Endothelial cell of umbilical vein (primary cell): ENCODE measurements at regions not wholly inside any gene's neighbourhood (a gene's known extent, or its start where the extent isn't known, plus 50 kb on each side); places are given as distances from the start of the nearest gene placed in this dataset.

ENCODE experiments used
- BruUV-seq: library from RNA; stranded (reverse); fragments of 400-500 nt; replicated peaks from 2 replicates; lab custom pipeline; 2021; lab: Mats Ljungman, UMichigan
- CTCF ChIA-PET: fragments of 300-600, 350-600 bp; sonication (Branson Sonifier 250); formaldehyde crosslinking; loops from one replicate; lab custom pipeline; 2021; ENCODE audit warnings: antibody characterized with exemption, inconsistent platforms; lab: Charles Lee
- POLR2A ChIA-PET: fragments of 300-600, 350-600 bp; sonication (Branson Sonifier 250); formaldehyde crosslinking; loops from one replicate; lab custom pipeline; 2021; ENCODE audit warnings: antibody characterized with exemption, inconsistent platforms; lab: Charles Lee
- DNase-seq: peaks from one replicate; pipeline ENCODE4 v3.0.0-alpha.2; 2011; ENCODE audit warnings: low read depth, low spot score
- FAIRE-seq: peaks from 2 replicates; lab custom pipeline; 2011; peaks lifted over from hg19 to GRCh38; lab: Jason Lieb, UNC
- H2AFZ ChIP-seq: 2 replicates; pipeline ENCODE4 v1.6.0; 2012; ENCODE audit warnings: low read depth, low read length, control low read depth, inconsistent platforms
- H3K27ac ChIP-seq: 2 replicates; pipeline ENCODE4 v1.5.1; 2011; ENCODE audit warnings: low read depth, mild to moderate bottlenecking, control low read depth, low read length, moderate library complexity; ENCODE audit not compliant: insufficient read depth
- H3K27me3 ChIP-seq, 2 experiments: 2 replicates each; pipeline versions ENCODE4 v1.6.0 to v1.6.1; 2011; ENCODE audit warnings: low read length in 2 of 2, mixed read lengths in 1 of 2; ENCODE audit not compliant: control insufficient read depth in 2 of 2, insufficient read depth in 2 of 2
- H3K36me3 ChIP-seq, 2 experiments: 2 replicates in 1 of 2; 3 replicates in 1 of 2; pipeline ENCODE4 v1.5.1; 2011; ENCODE audit warnings: low read length in 2 of 2, mild to moderate bottlenecking in 1 of 2, moderate library complexity in 1 of 2; ENCODE audit not compliant: control insufficient read depth in 2 of 2, insufficient read depth in 2 of 2; ENCODE audit errors: extremely low read depth in 1 of 2
- H3K4me1 ChIP-seq: 3 replicates; pipeline ENCODE4 v1.5.1; 2011; ENCODE audit warnings: mild to moderate bottlenecking, low read length; ENCODE audit not compliant: control insufficient read depth, insufficient read depth; ENCODE audit errors: extremely low read depth
- H3K4me2 ChIP-seq: 2 replicates; pipeline ENCODE4 v1.6.1; 2011; ENCODE audit warnings: low read length, control low read depth, mixed read lengths; ENCODE audit not compliant: insufficient read depth
- H3K4me3 ChIP-seq, 3 experiments: fragments of 200-600 bp in 1 of 3; sonication (generic), shearing (Covaris generic) in 1 of 3; replicated peaks in 1 of 3; 2 replicates each; pipeline ENCODE4 v1.5.1; 2011 to 2016; ENCODE audit warnings: control low read depth in 3 of 3, low read length in 3 of 3, mild to moderate bottlenecking in 2 of 3, inconsistent platforms in 1 of 3, low read depth in 1 of 3, moderate library complexity in 1 of 3; ENCODE audit not compliant: insufficient read depth in 1 of 3
- H3K79me2 ChIP-seq: 2 replicates; pipeline ENCODE4 v1.6.0; 2012; ENCODE audit warnings: low read length, inconsistent platforms; ENCODE audit not compliant: control insufficient read depth, insufficient read depth
- H3K9ac ChIP-seq: replicated peaks from 2 replicates; pipeline ENCODE3; 2011; ENCODE audit warnings: low read length, control low read depth; ENCODE audit not compliant: insufficient read depth; ENCODE audit errors: extremely low read depth
- H3K9me1 ChIP-seq: replicated peaks from 3 replicates; pipeline ENCODE4 v1.6.0; 2011; ENCODE audit warnings: mild to moderate bottlenecking, low read length; ENCODE audit not compliant: control insufficient read depth, insufficient read depth; ENCODE audit errors: extremely low read depth
- H3K9me3 ChIP-seq: replicated peaks from 2 replicates; pipeline ENCODE4 v1.5.1; 2012; ENCODE audit warnings: low read length, inconsistent platforms; ENCODE audit not compliant: control insufficient read depth, insufficient read depth
- H4K20me1 ChIP-seq: replicated peaks from 2 replicates; pipeline ENCODE3; 2011; ENCODE audit warnings: mild to moderate bottlenecking, low read length; ENCODE audit not compliant: control insufficient read depth, insufficient read depth; ENCODE audit errors: extremely low read depth
- EZH2 ChIP-seq: IDR thresholded peaks from 2 replicates; pipeline ENCODE4 v1.6.1; 2012; ENCODE audit warnings: borderline replicate concordance, low read depth, mild to moderate bottlenecking, moderate library complexity, low read length, inconsistent platforms; ENCODE audit not compliant: severe bottlenecking
- FOS ChIP-seq: IDR thresholded peaks from 2 replicates; pipeline ENCODE4 v1.6.1; 2011; ENCODE audit warnings: mild to moderate bottlenecking, low read length, moderate library complexity, borderline replicate concordance; ENCODE audit not compliant: insufficient read depth
- GATA2 ChIP-seq: IDR thresholded peaks from 2 replicates; pipeline ENCODE4 v1.7.0; 2011; ENCODE audit warnings: low read depth, mild to moderate bottlenecking, moderate library complexity, mixed read lengths, low read length; ENCODE audit not compliant: insufficient read length, insufficient read depth
- JUN ChIP-seq: IDR thresholded peaks from 2 replicates; pipeline ENCODE4 v1.6.1; 2011; ENCODE audit warnings: borderline replicate concordance, low read depth; ENCODE audit not compliant: insufficient read length, insufficient read depth
- MYC ChIP-seq: IDR thresholded peaks from one replicate; pipeline ENCODE4 v1.6.1; 2011; ENCODE audit warnings: mild to moderate bottlenecking, low read depth, low read length
- POLR2AphosphoS5 ChIP-seq: IDR thresholded peaks from 2 replicates; pipeline ENCODE4 v1.6.1; 2012; ENCODE audit warnings: low read depth, mild to moderate bottlenecking, control low read depth, low read length, moderate library complexity; ENCODE audit not compliant: insufficient read depth
- dilution Hi-C: fragments of 300-500 bp; cut with MboI; formaldehyde crosslinking; loops from one replicate; pipeline ENCODE4 v1.15.0; 2019; ENCODE audit warnings: low sequenced_read_pairs; ENCODE audit not compliant: extremely low pct_ligation_motif_present
- intact Hi-C: fragments of 100-400 bp; cut with micrococcal nuclease; formaldehyde crosslinking; loops from one replicate; pipeline ENCODE4 v1.10.0; 2022
- TF ChIP-seq, protein P1 (sequence below): IDR thresholded peaks from 2 replicates; pipeline ENCODE4 v1.6.1; 2011; ENCODE audit not compliant: insufficient read depth, insufficient read length
- TF ChIP-seq, protein P2 (sequence below), 2 donors: IDR thresholded peaks; 1 replicate in 1 of 2; 2 replicates in 1 of 2; pipeline ENCODE4 v1.5.1; 2011; ENCODE audit warnings: low read length in 2 of 2, mild to moderate bottlenecking in 2 of 2, moderate library complexity in 2 of 2, control low read depth in 1 of 2, inconsistent platforms in 1 of 2, low read depth in 1 of 2; ENCODE audit not compliant: insufficient read depth in 1 of 2; ENCODE audit errors: extremely low read depth in 1 of 2

DNA sequence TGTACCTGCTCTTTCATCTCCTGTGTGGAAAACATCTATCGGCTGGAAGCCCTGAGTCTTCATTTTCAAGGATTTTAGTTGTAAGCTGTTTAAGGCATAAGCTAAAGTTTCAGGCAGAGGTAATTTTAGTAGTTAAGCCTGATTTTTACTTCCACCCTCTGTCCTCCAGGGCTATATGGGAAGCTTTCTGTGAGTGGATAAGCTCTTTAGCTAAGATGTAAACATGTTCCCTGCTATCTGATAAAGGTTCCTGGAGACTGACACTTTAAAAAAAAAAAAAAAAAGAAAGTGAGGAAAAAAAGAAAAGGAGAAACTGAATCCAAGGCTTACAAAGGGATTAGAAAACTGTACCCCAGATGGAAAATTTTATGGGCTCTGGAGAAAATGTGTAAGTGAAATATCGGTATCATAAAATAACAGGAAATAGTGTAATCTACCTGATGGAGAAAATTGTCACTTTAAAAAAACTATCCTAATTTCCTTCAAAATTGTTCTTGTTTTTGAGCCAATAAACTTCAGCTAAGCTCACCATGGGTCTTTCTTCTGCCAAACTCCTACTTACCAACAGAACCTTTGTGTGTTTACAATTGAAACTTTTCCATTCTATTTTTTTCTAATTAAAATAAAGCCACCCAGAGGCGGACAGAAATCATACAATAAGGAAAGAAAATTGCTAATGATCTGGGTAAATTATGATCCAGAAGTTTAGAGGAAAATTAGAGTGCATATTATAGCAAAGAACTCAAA is 180.5 kb downstream of the TGFB2 start:
- POLR2A ChIA-PET, result no interaction called here
- dilution Hi-C loops, result no loop called here
- CTCF ChIA-PET, result interaction anchor here (1.1 to 2.1 kb wide), 7 partner anchors 9 to 891 kb away, joined by 3 to 11 read pairs (median 3); partner anchors contain the start of gene TGFB2

DNA sequence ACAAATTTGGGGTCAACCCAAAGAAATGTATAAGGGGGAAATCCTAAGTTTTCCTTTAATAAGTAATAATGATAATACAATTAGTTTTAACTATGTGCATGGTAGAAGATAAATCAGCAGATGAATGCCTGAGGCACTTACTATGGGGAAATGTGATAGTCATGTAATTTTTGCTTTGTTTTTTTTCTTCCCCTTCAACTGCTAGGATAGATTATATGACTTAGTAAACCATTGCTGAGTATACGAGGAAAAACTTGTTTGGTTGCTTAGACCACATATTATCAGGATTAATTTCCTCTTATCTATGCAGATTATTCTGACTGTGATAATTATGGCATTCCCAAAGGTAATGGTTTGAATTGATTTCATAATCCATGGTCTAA is 181.1 kb downstream of the TGFB2 start:
- dilution Hi-C loops, result no loop called here
- no peak for FAIRE-seq
- POLR2A ChIA-PET, result no interaction called here

More for the DNA sequence above, 180.5 kb downstream of the TGFB2 start:
- no peaks in the 10 kb centered on the region for H3K9me3 ChIP-seq
- H3K9ac ChIP-seq, result no peak overlapping the region
- FAIRE-seq (no peak), DNase-seq (peak; percentile 17)
- no peaks in the 10 kb centered on the region for H3K27me3 ChIP-seq
- BruUV-seq, result no TSS peak
- H3K36me3 ChIP-seq, result no peaks in the 10 kb centered on the region
- TF ChIP-seq POLR2AphosphoS5 (no peak), GATA2 (no peak), MYC (no peak)
- TF ChIP-seq, protein P1, sequence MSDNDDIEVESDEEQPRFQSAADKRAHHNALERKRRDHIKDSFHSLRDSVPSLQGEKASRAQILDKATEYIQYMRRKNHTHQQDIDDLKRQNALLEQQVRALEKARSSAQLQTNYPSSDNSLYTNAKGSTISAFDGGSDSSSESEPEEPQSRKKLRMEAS, result no peak
- H3K4me3 ChIP-seq, result no peak overlapping the region
- H3K4me1 ChIP-seq, result peaks cover 4% of the 10 kb centered on the region
- intact Hi-C loops, result loop anchor here (10.0 kb wide), 2 partner anchors 179 to 1039 kb away; no protein-coding TSS in a partner anchor
- no peak overlapping the region for H3K27ac ChIP-seq
- H3K9me1 ChIP-seq, result no peaks in the 10 kb centered on the region
- no peaks in the 10 kb centered on the region for H4K20me1 ChIP-seq
- H3K79me2 ChIP-seq, result no peaks in the 10 kb centered on the region
- H3K4me2 ChIP-seq, result no peak overlapping the region
- peak overlapping the region; percentile 7 for H2AFZ ChIP-seq

More for the DNA sequence above, 181.1 kb downstream of the TGFB2 start:
- H3K4me1 ChIP-seq, result peaks cover 4% of the 10 kb centered on the region
- intact Hi-C loops, result loop anchor here (10.0 kb wide), 2 partner anchors 179 to 1039 kb away; no protein-coding TSS in a partner anchor
- H3K9me3 ChIP-seq, result no peaks in the 10 kb centered on the region
- no peaks in the 10 kb centered on the region for H3K9me1 ChIP-seq
- H3K4me2 ChIP-seq, result no peak overlapping the region
- CTCF ChIA-PET, result interaction anchor here (1.1 kb wide), 1 partner anchor 181 kb away, joined by 3 read pairs; the partner anchor contains the start of gene TGFB2
- no peak overlapping the region for H3K4me3 ChIP-seq
- H3K79me2 ChIP-seq, result no peaks in the 10 kb centered on the region
- H3K27me3 ChIP-seq, result no peaks in the 10 kb centered on the region
- H3K27ac ChIP-seq, result no peak overlapping the region
- TF ChIP-seq POLR2AphosphoS5 (no peak), GATA2 (no peak), JUN (no peak), EZH2 (no peak), FOS (no peak), MYC (no peak)
- TF ChIP-seq, protein P2, sequence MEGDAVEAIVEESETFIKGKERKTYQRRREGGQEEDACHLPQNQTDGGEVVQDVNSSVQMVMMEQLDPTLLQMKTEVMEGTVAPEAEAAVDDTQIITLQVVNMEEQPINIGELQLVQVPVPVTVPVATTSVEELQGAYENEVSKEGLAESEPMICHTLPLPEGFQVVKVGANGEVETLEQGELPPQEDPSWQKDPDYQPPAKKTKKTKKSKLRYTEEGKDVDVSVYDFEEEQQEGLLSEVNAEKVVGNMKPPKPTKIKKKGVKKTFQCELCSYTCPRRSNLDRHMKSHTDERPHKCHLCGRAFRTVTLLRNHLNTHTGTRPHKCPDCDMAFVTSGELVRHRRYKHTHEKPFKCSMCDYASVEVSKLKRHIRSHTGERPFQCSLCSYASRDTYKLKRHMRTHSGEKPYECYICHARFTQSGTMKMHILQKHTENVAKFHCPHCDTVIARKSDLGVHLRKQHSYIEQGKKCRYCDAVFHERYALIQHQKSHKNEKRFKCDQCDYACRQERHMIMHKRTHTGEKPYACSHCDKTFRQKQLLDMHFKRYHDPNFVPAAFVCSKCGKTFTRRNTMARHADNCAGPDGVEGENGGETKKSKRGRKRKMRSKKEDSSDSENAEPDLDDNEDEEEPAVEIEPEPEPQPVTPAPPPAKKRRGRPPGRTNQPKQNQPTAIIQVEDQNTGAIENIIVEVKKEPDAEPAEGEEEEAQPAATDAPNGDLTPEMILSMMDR (IDR thresholded peaks at IDR 0.05; ENCODE audit: extremely low read depth in 1 of 2, insufficient read depth in 1 of 2, low read depth in 1 of 2, low read length in 2 of 2), result no peak
- TF ChIP-seq, protein P1, result no peak
- no peaks in the 10 kb centered on the region for H3K36me3 ChIP-seq
- no peak for DNase-seq
- no peaks in the 10 kb centered on the region for H4K20me1 ChIP-seq
- BruUV-seq, result no TSS peak
- H3K9ac ChIP-seq, result no peak overlapping the region
- no peak overlapping the region for H2AFZ ChIP-seq
